ENCODE measurements at regions not wholly inside any gene's neighbourhood (a gene's known extent, or its start where the extent isn't known, plus 50 kb on each side); places are given as distances from the start of the nearest gene placed in this dataset.

- TF ChIP-seq CTCF (tag by site-specific recombination; IDR thresholded peaks at IDR 0.05) (no peak), ZBTB8A (tag by site-specific recombination; IDR thresholded peaks at IDR 0.05) (no peak), WT1 (tag by site-specific recombination; IDR thresholded peaks at IDR 0.05) (no peak), ZNF561 (tag by site-specific recombination; IDR thresholded peaks at IDR 0.05; ENCODE audit: borderline replicate concordance) (no peak), ZNF311 (tag by site-specific recombination; IDR thresholded peaks at IDR 0.05; ENCODE audit: borderline replicate concordance) (no peak), ZNF623 (tag by site-specific recombination; IDR thresholded peaks at IDR 0.05) (no peak), ZBTB11 (tag by site-specific recombination; conservative IDR thresholded peaks at IDR 0.05; ENCODE audit: low read depth) (no peak), ZSCAN16 (tag by site-specific recombination; IDR thresholded peaks at IDR 0.05) (no peak), MEIS1 (CRISPR knock-in tag; IDR thresholded peaks at IDR 0.05; ENCODE audit: borderline replicate concordance) (no peak), PBX3 (CRISPR knock-in tag; IDR thresholded peaks at IDR 0.05) (no peak), YY1 (tag by site-specific recombination; IDR thresholded peaks at IDR 0.05) (no peak), TCF7L2 (IDR thresholded peaks at IDR 0.05; ENCODE audit: borderline replicate concordance, low read depth, low read length) (no peak), ZBTB1 (tag by site-specific recombination; IDR thresholded peaks at IDR 0.05) (no peak), ZNF660 (tag by site-specific recombination; IDR thresholded peaks at IDR 0.05) (no peak)
Observed at GRCh38 chr1:42040159-42040558, 113.1 kb upstream of the GUCA2B start.
